Skeletal muscle tissue (tissue), 3 donors: ENCODE measurements at regions not wholly inside any gene's neighbourhood (a gene's known extent, or its start where the extent isn't known, plus 50 kb on each side); places are given as distances from the start of the nearest gene placed in this dataset.
"Not testable (repeated sequence)": the region's sequence is repeated elsewhere in the genome, so short reads cannot be mapped to it uniquely, and the experiment has no call there.

Experiments
- H3K27ac ChIP-seq: one replicate; pipeline ENCODE4 v1.7.0; 2013; ENCODE audit warnings: mild to moderate bottlenecking, low read depth, low read length, inconsistent platforms
- H3K27me3 ChIP-seq, 3 donors: one replicate each; pipeline ENCODE4 v1.7.0; 2013; ENCODE audit warnings: low read length in 3 of 3; ENCODE audit not compliant: control insufficient read depth in 3 of 3, insufficient read depth in 3 of 3
- H3K36me3 ChIP-seq, 3 donors: one replicate each; pipeline ENCODE4 v1.7.0; 2013; ENCODE audit warnings: low read length in 3 of 3; ENCODE audit not compliant: control insufficient read depth in 3 of 3, insufficient read depth in 3 of 3
- H3K4me1 ChIP-seq, 3 donors: one replicate each; pipeline ENCODE4 v1.7.0; 2013; ENCODE audit warnings: low read length in 3 of 3, mild to moderate bottlenecking in 3 of 3; ENCODE audit not compliant: control insufficient read depth in 3 of 3, insufficient read depth in 3 of 3
- H3K4me3 ChIP-seq, 3 donors: one replicate each; pipeline ENCODE4 v1.7.0; 2013; ENCODE audit warnings: low read length in 3 of 3
- H3K9ac ChIP-seq, 3 donors: one replicate each; pipeline ENCODE4 v1.7.0; 2013; ENCODE audit warnings: low read length in 3 of 3, mild to moderate bottlenecking in 3 of 3, moderate library complexity in 2 of 3, low read depth in 1 of 3
- H3K9me3 ChIP-seq, 3 donors: one replicate each; pipeline ENCODE4 v1.7.0; 2013; ENCODE audit warnings: low read length in 3 of 3; ENCODE audit not compliant: control insufficient read depth in 3 of 3
- donor health status: Osteomylitis.

DNA sequence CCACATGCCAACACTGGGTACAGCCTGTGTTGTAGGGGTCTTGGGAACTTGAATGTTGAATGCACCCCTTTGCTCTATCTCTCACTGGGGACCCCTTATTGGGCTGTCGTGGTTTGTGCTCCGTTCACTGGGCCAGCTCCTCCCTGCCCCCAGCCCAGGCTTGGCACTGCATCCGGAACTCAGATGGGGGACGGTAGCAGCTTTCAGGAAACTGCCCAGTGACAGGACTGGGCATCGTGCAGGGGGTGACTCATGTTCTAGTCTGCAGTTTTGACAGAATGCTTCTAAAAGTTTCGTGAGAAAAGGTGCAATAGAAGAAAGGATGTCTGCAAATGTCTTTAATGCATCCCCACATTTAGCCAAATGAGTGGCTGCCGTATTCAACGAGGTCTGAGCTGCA, 162.0 kb downstream of the TRIM43 start:
- H3K9me3 ChIP-seq, H3K36me3 ChIP-seq, H3K27ac ChIP-seq, H3K4me3 ChIP-seq, H3K9ac ChIP-seq, H3K4me1 ChIP-seq, H3K27me3 ChIP-seq: not testable (repeated sequence)

- not testable (repeated sequence) for H3K9me3 ChIP-seq, H3K27me3 ChIP-seq, H3K27ac ChIP-seq, H3K4me3 ChIP-seq, H3K4me1 ChIP-seq, H3K36me3 ChIP-seq, H3K9ac ChIP-seq
Observed at GRCh38 chr2:95754213-95754612, 162.4 kb downstream of the TRIM43 start.

DNA sequence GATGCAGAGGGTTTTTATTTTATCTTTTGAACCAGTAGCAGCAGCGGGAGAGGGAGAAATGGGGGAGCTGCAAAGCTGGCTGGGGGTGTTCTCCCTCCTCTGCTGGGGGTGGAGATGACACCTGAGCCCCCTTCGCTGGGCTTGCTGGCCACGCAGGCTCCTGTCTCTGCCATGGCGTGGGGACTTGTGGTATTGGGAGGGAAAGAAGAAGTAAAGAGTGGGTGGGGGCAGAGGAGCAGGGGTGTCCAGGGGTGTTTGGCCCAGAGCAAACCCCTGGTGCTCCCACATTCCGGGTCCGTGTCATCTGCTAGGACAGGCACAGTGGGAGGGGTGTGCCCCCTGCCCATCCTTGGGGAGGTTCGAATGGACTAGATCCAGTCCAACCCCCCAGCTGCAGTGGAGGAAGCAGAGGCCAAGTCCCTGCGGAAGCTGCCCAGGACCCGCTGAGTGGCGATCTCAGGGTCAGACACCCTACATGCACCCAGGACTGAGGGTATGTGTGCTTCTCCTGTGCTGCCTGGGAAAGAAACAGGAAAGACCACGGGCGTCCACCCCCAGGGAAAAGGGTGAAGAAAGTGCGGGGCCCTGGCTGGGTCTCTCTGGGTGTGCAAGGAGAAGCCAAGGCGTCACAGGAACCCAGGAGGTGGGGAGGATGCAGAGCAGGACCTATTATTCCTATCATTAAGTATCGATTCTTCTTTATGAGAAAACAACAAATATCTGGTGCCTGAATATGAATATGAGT, 163.2 kb downstream of the TRIM43 start:
- not testable (repeated sequence) for H3K4me3 ChIP-seq, H3K4me1 ChIP-seq, H3K9me3 ChIP-seq, H3K36me3 ChIP-seq, H3K27me3 ChIP-seq, H3K9ac ChIP-seq, H3K27ac ChIP-seq

DNA sequence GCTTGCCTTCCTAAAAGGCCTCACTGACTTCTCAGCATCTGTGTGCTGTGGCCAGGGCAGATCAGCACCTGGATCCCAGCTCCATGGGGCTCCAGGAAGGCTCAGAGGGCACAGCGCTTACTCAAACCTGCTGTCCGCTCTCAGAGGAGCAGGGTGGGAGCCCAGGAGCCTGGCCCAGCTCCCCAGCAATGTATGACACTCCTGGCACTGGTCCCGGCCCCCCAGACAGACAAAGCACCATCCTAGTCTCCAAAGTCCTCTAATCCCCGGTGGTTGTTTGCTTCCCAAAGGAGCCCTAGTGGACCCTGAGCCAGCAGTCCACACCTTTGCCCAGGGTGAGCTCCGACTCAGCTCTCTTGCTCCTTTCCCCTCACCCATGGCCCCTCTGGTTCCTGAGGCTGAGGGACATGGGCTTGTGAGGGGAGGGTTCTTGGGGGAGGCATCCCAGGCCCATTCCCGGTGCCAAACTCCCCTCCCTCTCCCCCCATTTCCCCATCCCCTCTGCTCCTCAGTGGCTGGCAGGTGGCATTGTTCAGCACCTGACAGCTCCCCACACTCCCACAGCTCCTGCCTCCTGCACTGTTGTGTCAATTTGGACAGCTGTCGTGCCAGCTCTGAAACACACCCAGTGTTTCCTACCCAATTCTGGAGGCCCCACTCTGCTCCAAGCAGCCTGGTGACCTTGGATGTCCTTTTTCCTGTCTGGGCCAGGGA, 164.3 kb downstream of the TRIM43 start:
- H3K9me3 ChIP-seq, H3K36me3 ChIP-seq, H3K27ac ChIP-seq, H3K9ac ChIP-seq, H3K27me3 ChIP-seq, H3K4me3 ChIP-seq, H3K4me1 ChIP-seq: not testable (repeated sequence)

DNA sequence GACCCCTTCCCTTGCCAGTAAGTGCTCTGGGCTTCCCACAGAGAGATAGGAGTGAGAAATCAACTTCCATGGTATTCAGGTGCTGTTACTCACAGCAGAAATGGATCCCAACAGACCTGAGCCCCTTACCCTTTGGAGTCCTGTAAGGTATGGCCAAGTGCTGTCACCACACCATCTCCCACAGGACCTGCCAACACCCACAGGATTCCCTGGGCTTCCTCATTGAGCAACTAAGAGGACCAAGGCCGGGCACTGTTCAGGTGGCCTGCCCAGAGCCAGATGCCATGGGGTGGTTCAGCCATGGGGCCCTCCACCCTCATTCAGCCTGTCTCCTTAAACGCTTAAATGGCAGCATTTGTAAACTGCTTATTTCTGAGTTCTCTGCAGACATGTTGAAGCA, 166.2 kb downstream of the TRIM43 start:
- H3K4me1 ChIP-seq: no peaks in the 10 kb centered on the region
- no peaks in the 10 kb centered on the region for H3K36me3 ChIP-seq
- no peak overlapping the region for H3K27ac ChIP-seq
- H3K9ac ChIP-seq: no peak overlapping the region
- no peaks in the 10 kb centered on the region for H3K9me3 ChIP-seq
- H3K27me3 ChIP-seq: no peaks in the 10 kb centered on the region
- no peak overlapping the region for H3K4me3 ChIP-seq

GRCh38 chr2:95759481-95760246, 167.9 kb downstream of the TRIM43 start:
- Histone ChIP-seq H3K36me3 (no peaks in the 10 kb centered on the region), H3K4me3 (no peak overlapping the region), H3K9me3 (no peaks in the 10 kb centered on the region), H3K27ac (no peak overlapping the region), H3K27me3 (no peaks in the 10 kb centered on the region), H3K9ac (no peak overlapping the region), H3K4me1 (no peaks in the 10 kb centered on the region)

GRCh38 chr2:95760806-95761525, 169.2 kb downstream of the TRIM43 start:
- Histone ChIP-seq H3K27ac (no peak overlapping the region), H3K9me3 (no peaks in the 10 kb centered on the region), H3K4me3 (no peak overlapping the region), H3K27me3 (no peaks in the 10 kb centered on the region), H3K4me1 (no peaks in the 10 kb centered on the region), H3K9ac (no peak overlapping the region), H3K36me3 (no peaks in the 10 kb centered on the region)

DNA sequence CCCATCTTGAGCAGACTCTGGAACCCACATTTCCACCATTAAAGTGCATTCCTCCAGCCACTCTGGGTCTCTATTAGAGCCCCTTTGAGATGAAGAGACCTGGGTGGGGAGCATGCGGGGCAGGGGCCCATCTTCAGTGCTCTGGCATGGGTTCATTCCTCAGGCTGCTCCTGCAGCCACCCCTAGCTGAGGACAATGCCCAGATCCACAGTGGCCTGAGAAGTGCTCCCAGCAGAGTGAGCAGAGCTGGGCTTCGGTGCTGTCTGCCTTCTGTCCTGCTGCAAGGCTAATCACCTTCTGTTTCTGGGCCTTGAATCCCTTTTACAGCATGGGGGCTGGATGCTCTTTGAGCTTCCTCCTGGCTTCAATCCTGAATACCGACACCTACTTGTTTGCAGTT, 169.8 kb downstream of the TRIM43 start:
- Histone ChIP-seq H3K27me3 (no peaks in the 10 kb centered on the region), H3K36me3 (no peaks in the 10 kb centered on the region), H3K4me1 (no peaks in the 10 kb centered on the region), H3K27ac (no peak overlapping the region), H3K9me3 (no peaks in the 10 kb centered on the region), H3K4me3 (no peak overlapping the region), H3K9ac (no peak overlapping the region)

DNA sequence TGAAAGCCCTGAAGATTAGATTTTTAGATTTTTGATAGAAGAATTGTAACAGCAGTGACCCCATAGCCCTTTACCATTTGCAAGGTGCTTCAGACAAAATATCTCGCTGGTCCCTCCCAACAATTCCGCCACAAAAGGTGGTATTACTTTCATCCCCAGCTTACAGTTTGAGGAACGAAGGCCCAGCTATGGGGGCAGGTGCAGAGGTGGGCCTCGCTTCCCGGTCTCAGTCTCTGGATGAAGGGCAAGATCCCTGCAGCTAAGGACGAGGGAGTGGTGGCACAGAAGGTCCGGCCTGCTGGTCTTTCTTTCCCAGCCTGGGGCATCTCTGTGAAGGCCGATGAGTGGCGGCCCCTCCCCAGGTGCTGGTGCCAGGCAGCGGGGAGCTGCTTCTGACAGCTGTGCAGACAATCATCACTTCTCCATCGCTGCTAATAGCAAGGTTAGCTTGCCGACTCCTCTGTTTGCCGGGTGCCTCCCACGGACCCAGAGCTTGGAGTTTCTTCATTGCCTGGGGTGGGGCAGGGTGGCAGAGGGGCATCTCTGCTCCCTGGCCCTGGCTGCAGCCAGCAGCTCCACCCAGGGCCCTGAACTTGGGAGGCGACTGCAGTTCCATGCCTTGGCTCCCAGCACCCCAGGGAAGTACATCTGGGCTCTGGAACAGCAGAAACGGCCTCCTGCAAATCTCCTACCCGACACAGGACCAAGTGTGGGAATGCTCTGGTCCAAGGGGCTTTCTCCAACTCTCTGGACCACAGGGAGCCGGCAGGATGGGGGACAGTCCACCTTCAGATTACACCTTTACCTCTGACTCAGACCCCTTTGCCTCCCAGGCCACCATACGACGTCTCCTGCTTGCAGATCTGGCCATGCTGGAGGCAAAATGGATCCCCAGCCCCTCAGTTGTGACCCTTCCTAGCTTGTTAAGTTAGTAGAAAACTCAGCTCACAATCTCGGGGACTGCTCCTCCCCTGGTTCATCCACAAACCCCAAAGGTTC, 170.5 kb downstream of the TRIM43 start:
- not testable (repeated sequence) for H3K4me3 ChIP-seq, H3K36me3 ChIP-seq, H3K27me3 ChIP-seq, H3K27ac ChIP-seq, H3K9ac ChIP-seq, H3K4me1 ChIP-seq, H3K9me3 ChIP-seq
